ENCODE measurements at regions not wholly inside any gene's neighbourhood (a gene's known extent, or its start where the extent isn't known, plus 50 kb on each side); places are given as distances from the start of the nearest gene placed in this dataset.

GRCh38 chr7:126157391-126157790, 1095.3 kb downstream of the GRM8 start:
- no peaks in the 10 kb centered on the region for H3K4me1 ChIP-seq (ENCODE audit: insufficient read depth)
- no peak overlapping the region for H3K4me3 ChIP-seq
- H3K4me2 ChIP-seq: no peak overlapping the region
- no peaks in the 10 kb centered on the region for H3K79me2 ChIP-seq
- H3K9me2 ChIP-seq (replicated peaks; ENCODE audit: insufficient read depth): no peaks in the 10 kb centered on the region
- no peaks in the 10 kb centered on the region for H4K20me1 ChIP-seq (ENCODE audit: insufficient read depth, poor library complexity, severe bottlenecking)
- no peak overlapping the region for H2AFZ ChIP-seq
- no peak for DNase-seq (ENCODE audit: low spot score)
- H3K9me3 ChIP-seq (ENCODE audit: low read depth): no peaks in the 10 kb centered on the region
- H3K27me3 ChIP-seq: no peaks in the 10 kb centered on the region
- no peak for TF ChIP-seq EZH2 (IDR thresholded peaks at IDR 0.05; ENCODE audit: borderline replicate concordance)
- TF ChIP-seq, protein P1, sequence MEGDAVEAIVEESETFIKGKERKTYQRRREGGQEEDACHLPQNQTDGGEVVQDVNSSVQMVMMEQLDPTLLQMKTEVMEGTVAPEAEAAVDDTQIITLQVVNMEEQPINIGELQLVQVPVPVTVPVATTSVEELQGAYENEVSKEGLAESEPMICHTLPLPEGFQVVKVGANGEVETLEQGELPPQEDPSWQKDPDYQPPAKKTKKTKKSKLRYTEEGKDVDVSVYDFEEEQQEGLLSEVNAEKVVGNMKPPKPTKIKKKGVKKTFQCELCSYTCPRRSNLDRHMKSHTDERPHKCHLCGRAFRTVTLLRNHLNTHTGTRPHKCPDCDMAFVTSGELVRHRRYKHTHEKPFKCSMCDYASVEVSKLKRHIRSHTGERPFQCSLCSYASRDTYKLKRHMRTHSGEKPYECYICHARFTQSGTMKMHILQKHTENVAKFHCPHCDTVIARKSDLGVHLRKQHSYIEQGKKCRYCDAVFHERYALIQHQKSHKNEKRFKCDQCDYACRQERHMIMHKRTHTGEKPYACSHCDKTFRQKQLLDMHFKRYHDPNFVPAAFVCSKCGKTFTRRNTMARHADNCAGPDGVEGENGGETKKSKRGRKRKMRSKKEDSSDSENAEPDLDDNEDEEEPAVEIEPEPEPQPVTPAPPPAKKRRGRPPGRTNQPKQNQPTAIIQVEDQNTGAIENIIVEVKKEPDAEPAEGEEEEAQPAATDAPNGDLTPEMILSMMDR (IDR thresholded peaks at IDR 0.05; ENCODE audit: poor library complexity): no peak
- TF ChIP-seq EZH2phosphoT487 (IDR thresholded peaks at IDR 0.05; ENCODE audit: low read depth, severe bottlenecking, unreplicated experiment): no peak
- 87% methylated on average over 2 of the region's 2 CpGs for WGBS (ENCODE audit: low lambda C conversion rate, missing lambda C conversion rate)
- no peak overlapping the region for H3K27ac ChIP-seq
- H3K36me3 ChIP-seq (replicated peaks; ENCODE audit: insufficient read depth, low read depth): no peaks in the 10 kb centered on the region

- H3K9me3 ChIP-seq (ENCODE audit: low read depth): no peaks in the 10 kb centered on the region
- no peak overlapping the region for H3K4me3 ChIP-seq
- no peaks in the 10 kb centered on the region for H3K36me3 ChIP-seq (replicated peaks; ENCODE audit: insufficient read depth, low read depth)
- no peaks in the 10 kb centered on the region for H3K27me3 ChIP-seq
- no peak overlapping the region for H3K4me2 ChIP-seq
- H3K79me2 ChIP-seq: no peaks in the 10 kb centered on the region
- no peak for DNase-seq (ENCODE audit: low spot score)
- WGBS (ENCODE audit: low lambda C conversion rate, missing lambda C conversion rate): 68% methylated on average over 2 of the region's 2 CpGs
- no peaks in the 10 kb centered on the region for H3K9me2 ChIP-seq (replicated peaks; ENCODE audit: insufficient read depth)
- TF ChIP-seq EZH2 (IDR thresholded peaks at IDR 0.05; ENCODE audit: borderline replicate concordance) (no peak), EZH2phosphoT487 (IDR thresholded peaks at IDR 0.05; ENCODE audit: low read depth, severe bottlenecking, unreplicated experiment) (no peak)
- TF ChIP-seq, protein P1 (IDR thresholded peaks at IDR 0.05; ENCODE audit: poor library complexity): no peak
- no peak overlapping the region for H2AFZ ChIP-seq
- no peak overlapping the region for H3K27ac ChIP-seq
- no peaks in the 10 kb centered on the region for H3K4me1 ChIP-seq (ENCODE audit: insufficient read depth)
- H4K20me1 ChIP-seq (ENCODE audit: insufficient read depth, poor library complexity, severe bottlenecking): no peaks in the 10 kb centered on the region
Measured at GRCh38 chr7:126150278-126150958, 1102.3 kb downstream of the GRM8 start.

GRCh38 chr7:126140858-126141466, 1111.8 kb downstream of the GRM8 start:
- no peaks in the 10 kb centered on the region for H3K9me3 ChIP-seq (ENCODE audit: low read depth)

More at GRCh38 chr7:126140858-126141466, 1111.8 kb downstream of the GRM8 start:
- H3K36me3 ChIP-seq (replicated peaks; ENCODE audit: insufficient read depth, low read depth): no peaks in the 10 kb centered on the region
- no peaks in the 10 kb centered on the region for H4K20me1 ChIP-seq (ENCODE audit: insufficient read depth, poor library complexity, severe bottlenecking)
- H3K4me1 ChIP-seq (ENCODE audit: insufficient read depth): no peaks in the 10 kb centered on the region
- H3K79me2 ChIP-seq: no peaks in the 10 kb centered on the region
- no peak overlapping the region for H3K4me3 ChIP-seq
- no peaks in the 10 kb centered on the region for H3K27me3 ChIP-seq
- no peaks in the 10 kb centered on the region for H3K9me2 ChIP-seq (replicated peaks; ENCODE audit: insufficient read depth)
- H2AFZ ChIP-seq: no peak overlapping the region
- no peak for DNase-seq (ENCODE audit: low spot score)
- TF ChIP-seq EZH2phosphoT487 (IDR thresholded peaks at IDR 0.05; ENCODE audit: low read depth, severe bottlenecking, unreplicated experiment) (no peak), EZH2 (IDR thresholded peaks at IDR 0.05; ENCODE audit: borderline replicate concordance) (no peak)
- TF ChIP-seq, protein P1 (IDR thresholded peaks at IDR 0.05; ENCODE audit: poor library complexity): no peak
- no peak overlapping the region for H3K4me2 ChIP-seq
- H3K27ac ChIP-seq: no peak overlapping the region

Measured in hepatocyte (in vitro differentiated cells).